Endometrium (tissue), 2 donors: ENCODE measurements at regions not wholly inside any gene's neighbourhood (a gene's known extent, or its start where the extent isn't known, plus 50 kb on each side); places are given as distances from the start of the nearest gene placed in this dataset.
"Not testable (repeated sequence)": the region's sequence is repeated elsewhere in the genome, so short reads cannot be mapped to it uniquely, and the experiment has no call there.

ENCODE experiments used
- FAIRE-seq: peaks from 2 replicates; lab custom pipeline; 2012; peaks lifted over from hg19 to GRCh38; lab: Jason Lieb, UNC
- donor health status: control.
- donor health status: control.

DNA sequence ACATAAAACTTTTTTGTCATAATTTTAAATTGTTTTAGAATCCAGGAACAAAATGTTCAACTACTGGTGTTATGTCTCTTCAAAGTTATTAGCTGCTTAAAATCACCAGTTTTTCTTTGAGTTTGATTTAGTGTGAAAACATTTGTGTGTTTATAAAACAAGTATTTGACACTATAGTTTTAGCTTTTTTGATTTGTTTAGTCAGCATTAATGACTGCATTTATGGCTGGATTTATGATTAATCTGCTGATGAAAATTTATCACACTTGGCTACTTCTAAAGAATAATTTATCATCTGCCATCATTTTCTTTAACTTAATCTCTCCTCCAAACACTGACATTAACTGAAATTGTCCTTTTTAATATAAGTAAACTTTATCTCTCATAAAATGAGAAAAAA lies 1465.9 kb upstream of the SLC10A2 start:
- peak; percentile 80 for FAIRE-seq

- no peak for FAIRE-seq
Observed at GRCh38 chr13:104530741-104531140, 1464.5 kb upstream of the SLC10A2 start.

DNA sequence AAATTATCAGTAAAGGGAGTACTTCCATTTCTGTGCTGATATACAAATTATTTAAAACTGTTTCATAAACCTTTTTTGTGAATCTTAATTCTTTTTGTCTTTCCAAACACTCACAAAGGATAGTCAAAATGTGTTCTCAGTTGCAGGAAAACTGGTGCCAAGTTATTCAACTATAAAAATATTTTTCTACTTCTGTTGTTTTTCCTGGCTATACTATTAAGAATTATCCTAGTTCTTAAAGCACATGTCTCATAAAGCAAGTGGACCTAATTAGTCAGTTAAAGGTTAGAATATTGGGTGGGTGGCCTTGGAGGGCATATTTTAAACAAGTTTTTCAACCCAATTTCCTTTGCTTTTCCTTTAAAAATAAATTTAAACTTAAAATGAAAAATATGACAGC lies 1460.3 kb upstream of the SLC10A2 start:
- FAIRE-seq, result no peak

DNA sequence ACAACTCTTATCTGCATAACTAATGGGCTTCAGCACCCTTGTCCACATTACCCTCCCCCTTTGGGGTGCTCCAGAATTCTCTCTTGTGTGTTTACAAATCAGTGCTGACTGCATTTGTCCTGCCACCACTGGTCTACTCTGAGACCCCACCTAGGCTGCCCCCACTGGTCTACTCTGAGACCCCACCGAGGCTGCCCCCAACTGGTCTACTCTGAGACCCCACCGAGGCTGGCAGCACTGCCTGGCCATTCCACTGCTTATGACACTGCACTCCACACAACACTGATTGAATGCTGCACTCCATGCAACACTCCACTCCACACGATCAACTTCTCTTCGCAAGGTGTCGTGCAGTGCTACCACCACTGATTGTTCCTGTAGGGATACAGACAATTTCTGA lies 1459.2 kb upstream of the SLC10A2 start:
- FAIRE-seq, result no peak

- FAIRE-seq, result no peak
Observed at GRCh38 chr13:104522235-104523072, 1456.2 kb upstream of the SLC10A2 start.

GRCh38 chr13:104510422-104510821 lies 1444.2 kb upstream of the SLC10A2 start:
- FAIRE-seq, result no peak

- FAIRE-seq, result not testable (repeated sequence)
Observed at GRCh38 chr13:104493502-104493901, 1427.3 kb upstream of the SLC10A2 start.

- no peak for FAIRE-seq
Observed at GRCh38 chr13:104491916-104492315, 1425.7 kb upstream of the SLC10A2 start.

DNA sequence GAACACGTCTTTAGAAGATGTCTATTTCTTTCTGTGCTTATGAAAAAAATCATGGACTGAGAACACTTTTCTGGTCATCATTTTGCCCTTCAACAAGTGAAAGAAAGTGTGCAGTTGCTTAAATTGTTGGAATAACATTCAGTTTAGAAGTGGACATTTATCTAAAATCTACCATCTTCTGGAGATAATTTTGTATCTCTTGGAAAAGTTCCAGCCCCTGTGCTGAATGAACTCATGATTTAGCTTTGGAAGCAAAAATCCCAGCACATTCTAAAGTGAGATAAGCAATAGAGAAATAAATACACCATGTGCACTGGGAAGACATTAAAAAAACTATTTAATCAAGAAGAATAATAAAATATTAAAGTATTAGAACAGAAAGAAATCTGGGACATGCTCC lies 1420.8 kb upstream of the SLC10A2 start:
- no peak for FAIRE-seq

GRCh38 chr13:104485571-104485970 lies 1419.4 kb upstream of the SLC10A2 start:
- no peak for FAIRE-seq

- FAIRE-seq, result no peak
Observed at GRCh38 chr13:104483631-104484030, 1417.4 kb upstream of the SLC10A2 start.

DNA sequence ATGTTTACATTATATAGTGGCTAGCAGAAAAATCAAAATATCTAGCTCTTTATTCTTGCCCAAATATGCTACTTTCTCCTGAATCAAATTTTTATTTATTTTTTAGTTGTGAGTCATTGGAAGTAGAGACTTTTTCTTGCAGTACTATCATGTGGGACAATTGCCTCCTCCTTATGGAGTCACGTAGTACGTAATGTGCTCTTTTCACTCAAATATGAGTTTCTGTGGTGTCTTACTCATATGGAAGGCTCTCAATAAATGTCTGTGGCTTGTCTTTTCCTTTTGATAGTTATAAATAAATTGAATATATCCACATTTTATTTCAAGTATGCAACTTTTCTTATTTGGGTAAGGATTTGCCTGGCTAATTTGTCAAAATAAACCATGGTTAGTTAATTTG lies 1411.0 kb upstream of the SLC10A2 start:
- FAIRE-seq, result no peak

DNA sequence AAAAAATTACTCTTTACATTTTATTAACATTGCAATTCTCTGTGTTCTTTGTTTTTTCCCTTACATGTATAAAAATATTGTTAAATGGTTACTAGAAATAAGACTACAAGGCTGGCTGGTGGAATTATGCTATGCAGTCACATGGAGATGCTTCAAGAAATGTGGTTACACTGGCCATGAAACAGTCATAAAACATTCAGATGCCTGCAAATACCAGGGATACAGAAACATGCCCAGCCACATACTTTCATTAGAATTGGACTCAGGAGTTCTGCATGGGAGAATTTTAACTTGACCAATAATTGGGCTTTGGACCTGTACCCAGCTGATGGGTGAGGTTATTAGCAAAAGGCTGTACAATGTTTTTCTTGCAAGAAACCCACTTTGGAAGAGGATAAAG lies 1407.7 kb upstream of the SLC10A2 start:
- FAIRE-seq, result no peak

DNA sequence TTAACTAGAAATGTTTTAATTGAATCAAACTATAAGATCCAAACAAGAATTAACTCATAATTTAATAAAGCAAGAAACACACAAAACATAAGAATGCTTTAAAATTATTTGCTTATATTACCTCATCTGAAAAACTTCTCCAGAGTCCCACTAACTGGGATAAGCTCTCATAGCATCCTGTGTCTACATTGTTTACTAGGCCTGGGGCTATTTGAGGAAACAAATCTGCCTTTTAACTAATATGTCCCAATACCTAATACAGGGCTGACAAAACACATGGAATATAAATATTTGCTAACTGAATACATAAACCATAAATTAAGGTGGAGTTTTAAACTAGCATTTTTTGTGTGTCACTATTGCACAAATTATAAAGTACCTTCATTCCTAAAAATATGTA lies 1399.8 kb upstream of the SLC10A2 start:
- no peak for FAIRE-seq

- FAIRE-seq, result no peak
Observed at GRCh38 chr13:104461049-104461448, 1394.8 kb upstream of the SLC10A2 start.

GRCh38 chr13:104460554-104460953 lies 1394.3 kb upstream of the SLC10A2 start:
- no peak for FAIRE-seq

GRCh38 chr13:104450006-104450405 lies 1383.8 kb upstream of the SLC10A2 start:
- FAIRE-seq, result no peak

- no peak for FAIRE-seq
Observed at GRCh38 chr13:104447348-104447747, 1381.1 kb upstream of the SLC10A2 start.

- no peak for FAIRE-seq
Observed at GRCh38 chr13:104442536-104442935, 1376.3 kb upstream of the SLC10A2 start.

- no peak for FAIRE-seq
Observed at GRCh38 chr13:104436555-104436954, 1370.3 kb upstream of the SLC10A2 start.

DNA sequence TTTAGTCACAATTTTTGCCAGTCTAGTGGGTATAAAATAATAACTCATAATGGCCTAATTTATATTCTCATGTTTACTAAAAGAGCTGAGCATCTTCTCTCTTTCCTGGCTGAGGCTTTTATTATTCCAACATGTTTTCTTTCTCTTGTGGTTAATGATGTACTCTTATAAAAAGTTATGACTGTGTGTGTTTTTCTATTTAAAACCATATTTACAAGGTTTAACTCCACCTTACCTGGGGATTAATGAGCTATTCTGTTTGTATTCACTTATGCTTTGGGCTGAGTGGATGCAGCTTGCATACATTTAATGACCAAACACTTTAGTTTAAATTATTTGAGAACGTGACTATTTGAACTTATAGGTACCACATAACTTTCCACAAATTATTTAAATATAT lies 1365.7 kb upstream of the SLC10A2 start:
- no peak for FAIRE-seq

GRCh38 chr13:104426435-104426834 lies 1360.2 kb upstream of the SLC10A2 start:
- no peak for FAIRE-seq

- FAIRE-seq, result no peak
Observed at GRCh38 chr13:104422668-104423067, 1356.5 kb upstream of the SLC10A2 start.

DNA sequence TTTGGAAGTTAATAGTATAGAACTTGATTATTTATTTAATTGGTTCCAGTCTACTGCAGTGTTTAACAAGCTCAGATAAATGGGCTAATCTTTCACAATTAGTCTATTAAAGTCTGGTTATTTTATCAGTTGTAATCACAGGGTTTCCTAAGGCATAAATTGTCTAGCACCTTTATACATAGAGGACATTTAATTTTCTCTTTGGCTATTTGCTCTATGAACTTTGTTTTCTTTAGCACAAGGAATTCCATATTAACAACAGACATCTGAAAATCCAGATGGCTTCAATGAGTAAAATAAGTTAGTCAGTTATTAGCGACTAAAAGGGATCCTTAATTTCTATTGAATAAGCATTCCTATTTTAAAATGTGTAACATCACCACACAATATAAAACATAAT lies 1350.8 kb upstream of the SLC10A2 start:
- no peak for FAIRE-seq
